ENCODE measurements at regions not wholly inside any gene's neighbourhood (a gene's known extent, or its start where the extent isn't known, plus 50 kb on each side); places are given as distances from the start of the nearest gene placed in this dataset.

GRCh38 chr4:160403081-160403480 is 1300.2 kb downstream of the RAPGEF2 start:
- TF ChIP-seq POLR2AphosphoS5 (IDR thresholded peaks at IDR 0.05), result no peak
- TF ChIP-seq CTCF (IDR thresholded peaks at IDR 0.05), result no peak
- TF ChIP-seq POLR2A (IDR thresholded peaks at IDR 0.05), result no peak
- TF ChIP-seq EP300 (IDR thresholded peaks at IDR 0.05), result no peak

Data from gastroesophageal sphincter (tissue), 3 donors.